SU-DHL-6 (cell line): ENCODE measurements at regions not wholly inside any gene's neighbourhood (a gene's known extent, or its start where the extent isn't known, plus 50 kb on each side); places are given as distances from the start of the nearest gene placed in this dataset.

Experiments used
- H2AFZ ChIP-seq: fragments of 200-600 bp; sonication (generic); 2 replicates; pipeline ENCODE4 v1.6.1; 2014; ENCODE audit warnings: low read depth, mild to moderate bottlenecking, moderate library complexity, mixed read lengths, antibody characterized with exemption, low read length; ENCODE audit not compliant: severe bottlenecking
- H3F3A ChIP-seq: fragments of 200-600 bp; shearing (Covaris generic); 2 replicates; pipeline ENCODE4 v1.6.0; 2016; ENCODE audit warnings: antibody characterized with exemption, mild to moderate bottlenecking; ENCODE audit not compliant: insufficient read depth
- H3K27ac ChIP-seq: fragments of 200-600 bp; sonication (generic); 2 replicates; pipeline ENCODE4 v1.5.1; 2016; ENCODE audit warnings: low read depth, mild to moderate bottlenecking, low read length, moderate library complexity, mixed read lengths
- H3K27me3 ChIP-seq: fragments of 200-600 bp; sonication (generic), shearing (Covaris generic); 2 replicates; pipeline ENCODE4 v1.6.0; 2014; ENCODE audit warnings: mild to moderate bottlenecking, low read length
- H3K36me3 ChIP-seq: fragments of 200-600 bp; sonication (generic); 2 replicates; pipeline ENCODE4 v1.6.1; 2014; ENCODE audit warnings: mild to moderate bottlenecking, low read length, mixed read lengths
- H3K4me2 ChIP-seq: fragments of 300-600, 200-600 bp; shearing (Covaris generic), sonication (generic); 2 replicates; pipeline ENCODE4 v1.6.0; 2014; ENCODE audit warnings: low read length, low read depth, mild to moderate bottlenecking; ENCODE audit not compliant: poor library complexity, severe bottlenecking
- H3K4me3 ChIP-seq: fragments of 200-600 bp; sonication (generic); 2 replicates; pipeline ENCODE4 v1.5.1; 2014; ENCODE audit warnings: antibody characterized with exemption, low read length, mild to moderate bottlenecking, mixed read lengths; ENCODE audit not compliant: insufficient read depth, poor library complexity, severe bottlenecking
- H3K79me2 ChIP-seq: fragments of 200-600 bp; sonication (generic); 2 replicates; pipeline ENCODE4 v1.6.1; 2014; ENCODE audit warnings: mild to moderate bottlenecking, low read length, moderate library complexity; ENCODE audit not compliant: insufficient read depth
- H3K9ac ChIP-seq: fragments of 200-600 bp; sonication (generic); 2 replicates; pipeline ENCODE4 v1.7.0; 2014; ENCODE audit warnings: mild to moderate bottlenecking, low read length
- H3K9me2 ChIP-seq: fragments of 200-600 bp; sonication (generic); replicated peaks from 2 replicates; pipeline ENCODE4 v1.6.1; 2014; ENCODE audit warnings: low read length; ENCODE audit not compliant: insufficient read depth
- H3K9me3 ChIP-seq: fragments of 200-600 bp; sonication (generic); 2 replicates; pipeline ENCODE4 v1.6.1; 2014; ENCODE audit warnings: low read length, mixed read lengths; ENCODE audit not compliant: insufficient read depth
- H4K20me1 ChIP-seq: fragments of 200-600 bp; sonication (generic); 2 replicates; pipeline ENCODE4 v1.6.1; 2014; ENCODE audit warnings: low read depth, mild to moderate bottlenecking, antibody characterized with exemption, low read length, moderate library complexity, mixed read lengths
- CTCF ChIP-seq: fragments of 200-600 bp; sonication (generic); IDR thresholded peaks from one replicate; pipeline ENCODE4 v1.5.1; 2017; ENCODE audit warnings: antibody characterized with exemption, mild to moderate bottlenecking, low read length, moderate library complexity; ENCODE audit not compliant: insufficient read depth, poor library complexity, severe bottlenecking
- EZH2phosphoT487 ChIP-seq: fragments of 200-600 bp; sonication (generic), shearing (Covaris generic); conservative IDR thresholded peaks from 2 replicates; pipeline ENCODE4 v1.6.1; 2018; ENCODE audit warnings: mild to moderate bottlenecking, antibody characterized with exemption, low read length, moderate library complexity, mixed read lengths

DNA sequence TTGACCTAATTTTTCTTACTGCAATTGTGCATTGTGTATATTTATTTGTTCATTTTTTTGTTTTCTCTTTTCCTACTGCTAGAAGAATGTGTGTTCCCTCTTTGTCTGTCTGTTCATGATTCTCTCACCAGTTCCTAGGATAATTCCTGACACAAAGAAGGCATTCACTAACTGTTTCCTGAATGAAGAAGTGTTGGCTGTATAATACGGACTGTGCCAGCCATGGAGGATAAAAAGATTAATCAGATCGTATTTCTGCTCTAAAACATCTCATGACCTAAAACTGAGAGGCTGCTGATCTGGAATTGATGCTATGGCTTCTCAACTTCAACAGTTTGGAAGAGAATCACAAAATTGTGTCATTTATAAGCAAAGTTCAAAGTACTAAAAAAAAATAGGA is 563.1 kb upstream of the FRG1 start:
- H3K9me2 ChIP-seq: no peaks in the 10 kb centered on the region
- H3K4me2 ChIP-seq: no peak overlapping the region
- TF ChIP-seq EZH2phosphoT487 (no peak), CTCF (no peak)
- no peak overlapping the region for H2AFZ ChIP-seq
- no peaks in the 10 kb centered on the region for H3K27me3 ChIP-seq
- no peaks in the 10 kb centered on the region for H4K20me1 ChIP-seq
- no peak overlapping the region for H3K9ac ChIP-seq
- no peaks in the 10 kb centered on the region for H3F3A ChIP-seq
- H3K9me3 ChIP-seq: 0 out of 2 replicates have a peak, but pooled peaks cover 4% of the 10 kb centered on the region
- no peaks in the 10 kb centered on the region for H3K36me3 ChIP-seq
- no peak overlapping the region for H3K27ac ChIP-seq
- no peaks in the 10 kb centered on the region for H3K79me2 ChIP-seq
- H3K4me3 ChIP-seq: no peak overlapping the region

GRCh38 chr4:189385098-189385497 is 555.6 kb upstream of the FRG1 start:
- Histone ChIP-seq H4K20me1 (no peaks in the 10 kb centered on the region), H3K4me3 (no peak overlapping the region), H3K9me3 (no peaks in the 10 kb centered on the region), H3K79me2 (no peaks in the 10 kb centered on the region), H2AFZ (no peak overlapping the region), H3K9ac (no peak overlapping the region), H3K4me2 (no peak overlapping the region), H3K27ac (no peak overlapping the region), H3K27me3 (no peaks in the 10 kb centered on the region), H3F3A (no peaks in the 10 kb centered on the region), H3K9me2 (no peaks in the 10 kb centered on the region), H3K36me3 (no peaks in the 10 kb centered on the region)
- no peak for TF ChIP-seq CTCF
- no peak for TF ChIP-seq EZH2phosphoT487

GRCh38 chr4:189385579-189385978 is 555.1 kb upstream of the FRG1 start:
- no peak overlapping the region for H3K27ac ChIP-seq
- H3K9me2 ChIP-seq: no peaks in the 10 kb centered on the region
- no peak overlapping the region for H3K9ac ChIP-seq
- no peak overlapping the region for H3K4me3 ChIP-seq
- H4K20me1 ChIP-seq: no peaks in the 10 kb centered on the region
- H2AFZ ChIP-seq: no peak overlapping the region
- H3K9me3 ChIP-seq: no peaks in the 10 kb centered on the region
- no peak overlapping the region for H3K4me2 ChIP-seq
- no peaks in the 10 kb centered on the region for H3K79me2 ChIP-seq
- H3K36me3 ChIP-seq: no peaks in the 10 kb centered on the region
- H3K27me3 ChIP-seq: no peaks in the 10 kb centered on the region
- no peaks in the 10 kb centered on the region for H3F3A ChIP-seq
- TF ChIP-seq CTCF (no peak), EZH2phosphoT487 (no peak)

GRCh38 chr4:189396435-189396834 is 544.2 kb upstream of the FRG1 start:
- no peaks in the 10 kb centered on the region for H3K9me3 ChIP-seq
- no peak overlapping the region for H2AFZ ChIP-seq
- H3K79me2 ChIP-seq: no peaks in the 10 kb centered on the region
- no peaks in the 10 kb centered on the region for H3F3A ChIP-seq
- no peaks in the 10 kb centered on the region for H3K27me3 ChIP-seq
- H3K4me2 ChIP-seq: no peak overlapping the region
- H3K36me3 ChIP-seq: no peaks in the 10 kb centered on the region
- H3K9ac ChIP-seq: no peak overlapping the region
- no peak overlapping the region for H3K27ac ChIP-seq
- no peaks in the 10 kb centered on the region; the same call in 1 of the 2 replicates for H3K9me2 ChIP-seq
- no peaks in the 10 kb centered on the region for H4K20me1 ChIP-seq
- no peak overlapping the region for H3K4me3 ChIP-seq
- TF ChIP-seq CTCF: no peak
- TF ChIP-seq EZH2phosphoT487: no peak
